GM12878 (cell line): ENCODE measurements at regions not wholly inside any gene's neighbourhood (a gene's known extent, or its start where the extent isn't known, plus 50 kb on each side); places are given as distances from the start of the nearest gene placed in this dataset.

Experiments used
- ATAC-seq: fragments of 200-7000 bp; cut with Tn5 transposase; 3 replicates; pipeline ENCODE4 v1.9.1; 2020; ENCODE audit warnings: mild to moderate bottlenecking, moderate library complexity
- BruUV-seq: library from RNA; stranded (reverse); fragments of 400-500 nt; replicated peaks from 2 replicates; lab custom pipeline; 2021; lab: Mats Ljungman, UMichigan
- CTCF ChIA-PET: fragments of 300-600 bp; sonication (Branson Sonifier 250); formaldehyde crosslinking; extraction: SDS; loops from one replicate; lab custom pipeline; 2021; ENCODE audit warnings: inconsistent platforms; lab: Yijun Ruan, JAX
- POLR2A ChIA-PET: fragments of 350-600 bp; formaldehyde crosslinking; extraction: SDS; loops from one replicate; lab custom pipeline; 2021; ENCODE audit warnings: inconsistent platforms; lab: Charles Lee
- RAD21 ChIA-PET: fragments of 300-600 bp; sonication (Branson Sonifier 250); formaldehyde crosslinking; loops from one replicate; lab custom pipeline; 2023; ENCODE audit warnings: antibody characterized with exemption; ENCODE audit not compliant: unreplicated experiment; lab: Charles Lee
- SMC1A ChIA-PET: fragments of 300-600 bp; sonication (Branson Sonifier 250); formaldehyde crosslinking; loops from one replicate; lab custom pipeline; 2023; ENCODE audit not compliant: unreplicated experiment, uncharacterized antibody; lab: Charles Lee
- DNase-seq: peaks from one replicate; pipeline ENCODE4 v3.0.0-alpha.2; 2011; ENCODE audit warnings: low read depth, low spot score
- FAIRE-seq: peaks from 3 replicates; lab custom pipeline; 2011; peaks lifted over from hg19 to GRCh38; lab: Jason Lieb, UNC
- H2AFZ ChIP-seq: 2 replicates; pipeline ENCODE4 v1.6.0; 2011; ENCODE audit warnings: low read depth, low read length, control low read depth; ENCODE audit not compliant: control insufficient read depth
- H3K27ac ChIP-seq: 2 replicates; pipeline ENCODE4 v1.5.1; 2011; ENCODE audit warnings: control low read depth; ENCODE audit not compliant: control insufficient read depth, insufficient read depth
- H3K27me3 ChIP-seq, 2 experiments: replicated peaks in 1 of 2; 2 replicates each; pipeline versions ENCODE4 v1.6.0 to v1.6.1; 2011; ENCODE audit warnings: low read length in 1 of 2; ENCODE audit not compliant: control insufficient read depth in 2 of 2, insufficient read depth in 2 of 2
- H3K36me3 ChIP-seq, 2 experiments: 2 replicates each; pipeline ENCODE4 v1.5.1; 2011; ENCODE audit warnings: low read length in 1 of 2; ENCODE audit not compliant: control insufficient read depth in 2 of 2, insufficient read depth in 2 of 2
- H3K4me1 ChIP-seq: 2 replicates; pipeline ENCODE4 v1.6.1; 2011; ENCODE audit warnings: mild to moderate bottlenecking, low read length, moderate library complexity, mixed read lengths; ENCODE audit not compliant: control insufficient read depth, insufficient read depth
- H3K4me2 ChIP-seq: 2 replicates; pipeline ENCODE4 v1.6.0; 2011; ENCODE audit warnings: control low read depth; ENCODE audit not compliant: control insufficient read depth, insufficient read depth
- H3K4me3 ChIP-seq: fragments of 200-600 bp; sonication (generic); 2 replicates; pipeline ENCODE4 v1.5.1; 2016
- H3K79me2 ChIP-seq: 2 replicates; pipeline ENCODE4 v1.6.0; 2011; ENCODE audit warnings: low read length; ENCODE audit not compliant: control insufficient read depth, insufficient read depth
- H3K9ac ChIP-seq: 2 replicates; pipeline ENCODE4 v1.8.0; 2011; ENCODE audit warnings: low read length, control low read depth, mixed read lengths; ENCODE audit not compliant: control insufficient read depth, insufficient read depth
- H3K9me3 ChIP-seq: replicated peaks from 3 replicates; pipeline ENCODE4 v1.5.1; 2011; ENCODE audit warnings: mild to moderate bottlenecking, low read length; ENCODE audit not compliant: control insufficient read depth, insufficient read depth
- H4K20me1 ChIP-seq: 2 replicates; pipeline ENCODE4 v1.6.0; 2011; ENCODE audit not compliant: control insufficient read depth, insufficient read depth
- BRCA1 ChIP-seq: IDR thresholded peaks from 2 replicates; pipeline ENCODE4 v1.6.1; 2011; ENCODE audit warnings: low read depth, low read length, improper control_type of control experiment
- CREB1 ChIP-seq: IDR thresholded peaks from 2 replicates; pipeline ENCODE4 v1.6.1; 2012; ENCODE audit warnings: low read depth, mild to moderate bottlenecking, inconsistent platforms
- JUNB ChIP-seq: IDR thresholded peaks from 2 replicates; pipeline ENCODE4 v1.6.1; 2016; ENCODE audit warnings: antibody characterized with exemption, mild to moderate bottlenecking
- JUND ChIP-seq: IDR thresholded peaks from 2 replicates; pipeline ENCODE4 v1.6.1; 2012; ENCODE audit warnings: low read depth, mild to moderate bottlenecking, low read length, improper control_type of control experiment, moderate library complexity
- KAT2A ChIP-seq: conservative IDR thresholded peaks from 2 replicates; pipeline ENCODE4 v1.6.1; 2011; ENCODE audit warnings: low read depth, low read length; ENCODE audit not compliant: control insufficient read depth
- MYB ChIP-seq: fragments of 150-350 bp; IDR thresholded peaks from 2 replicates; pipeline ENCODE4 v1.6.1; 2014; ENCODE audit warnings: mild to moderate bottlenecking, low read depth, low read length, borderline replicate concordance
- NFXL1 ChIP-seq: fragments of 450-650 bp; IDR thresholded peaks from 2 replicates; pipeline ENCODE4 v1.6.1; 2017; ENCODE audit warnings: antibody characterized with exemption, mild to moderate bottlenecking, borderline replicate concordance
- SMAD5 ChIP-seq: IDR thresholded peaks from 2 replicates; pipeline ENCODE4 v1.6.1; 2016; ENCODE audit warnings: antibody characterized with exemption, low read depth
- STAT1 ChIP-seq: fragments of 450-650 bp; conservative IDR thresholded peaks from 2 replicates; pipeline ENCODE4 v1.6.1; 2014; ENCODE audit warnings: antibody characterized with exemption, mild to moderate bottlenecking
- ZNF384 ChIP-seq: IDR thresholded peaks from 2 replicates; pipeline ENCODE4 v1.6.1; 2012; ENCODE audit warnings: low read depth, mild to moderate bottlenecking, low read length, improper control_type of control experiment, borderline replicate concordance
- WGBS: methylation state at CpG from one replicate; pipeline ENCODE4 v1.1.6; 2016; ENCODE audit warnings: low lambda C conversion rate; ENCODE audit not compliant: insufficient replicate concordance, insufficient coverage; ENCODE audit errors: missing lambda C conversion rate; 5-methylcytosine and 5-hydroxymethylcytosine counted together
- in situ Hi-C: fragments of 300-500 bp; cut with MboI; formaldehyde crosslinking; loops from 9 replicates; pipeline ENCODE4 v1.14.3; 2018; ENCODE audit warnings: mixed read lengths
- intact Hi-C: fragments of 100-400 bp; cut with micrococcal nuclease; formaldehyde crosslinking; loops from one replicate; pipeline ENCODE4 v1.14.2; 2022; ENCODE audit not compliant: unreplicated experiment
- TF ChIP-seq, protein P1 (sequence below): IDR thresholded peaks from 2 replicates; pipeline ENCODE4 v1.6.1; 2012; ENCODE audit warnings: improper control_type of control experiment, low read depth, low read length; ENCODE audit not compliant: insufficient replicate concordance
- TF ChIP-seq, protein P2 (sequence below): fragments of 150-350 bp; IDR thresholded peaks from 2 replicates; pipeline ENCODE4 v1.6.1; 2014; ENCODE audit warnings: mild to moderate bottlenecking, low read depth, low read length
- TF ChIP-seq, protein P3 (sequence below): fragments of 450-650 bp; IDR thresholded peaks from 2 replicates; pipeline ENCODE4 v1.6.1; 2017; ENCODE audit warnings: low read depth, mild to moderate bottlenecking, moderate library complexity
- TF ChIP-seq, protein P4 (sequence below): IDR thresholded peaks from 2 replicates; pipeline ENCODE4 v1.6.1; 2012; ENCODE audit warnings: low read depth, low read length, improper control_type of control experiment

DNA sequence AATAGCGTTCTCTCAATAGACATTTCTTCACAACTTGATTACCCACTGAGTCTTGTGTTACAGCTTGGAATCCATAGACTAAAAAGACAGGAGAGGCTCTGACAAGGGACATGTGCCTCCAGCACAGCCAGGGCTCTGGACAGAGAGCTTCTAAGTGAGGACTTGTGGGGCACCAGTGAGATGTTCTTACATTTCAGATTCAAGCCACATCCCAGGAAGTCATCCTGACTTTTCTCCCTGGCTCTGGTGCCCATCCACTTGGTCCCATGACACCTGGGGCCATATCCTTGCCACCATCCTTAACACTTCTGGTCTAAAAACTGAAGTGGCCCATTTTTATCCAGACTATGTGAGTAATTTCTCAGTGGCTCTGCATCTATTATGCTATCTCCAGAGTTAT is 440.1 kb downstream of the TCERG1L start:
- intact Hi-C loops (no loop called here), in situ Hi-C loops (no loop called here)
- FAIRE-seq = no peak
- ChIA-PET POLR2A (no interaction called here), RAD21 (no interaction called here), SMC1A (no interaction called here), CTCF (no interaction called here)
- 0% methylated on average over 1 of the region's 1 CpG for WGBS
- no peaks in the 10 kb centered on the region for H3K79me2 ChIP-seq
- no peak for DNase-seq
- H3K9me3 ChIP-seq = no peaks in the 10 kb centered on the region
- H3K27ac ChIP-seq = no peak overlapping the region
- no TSS peak for BruUV-seq
- H2AFZ ChIP-seq = no peak overlapping the region
- H3K36me3 ChIP-seq = no peaks in the 10 kb centered on the region
- TF ChIP-seq, protein P1, sequence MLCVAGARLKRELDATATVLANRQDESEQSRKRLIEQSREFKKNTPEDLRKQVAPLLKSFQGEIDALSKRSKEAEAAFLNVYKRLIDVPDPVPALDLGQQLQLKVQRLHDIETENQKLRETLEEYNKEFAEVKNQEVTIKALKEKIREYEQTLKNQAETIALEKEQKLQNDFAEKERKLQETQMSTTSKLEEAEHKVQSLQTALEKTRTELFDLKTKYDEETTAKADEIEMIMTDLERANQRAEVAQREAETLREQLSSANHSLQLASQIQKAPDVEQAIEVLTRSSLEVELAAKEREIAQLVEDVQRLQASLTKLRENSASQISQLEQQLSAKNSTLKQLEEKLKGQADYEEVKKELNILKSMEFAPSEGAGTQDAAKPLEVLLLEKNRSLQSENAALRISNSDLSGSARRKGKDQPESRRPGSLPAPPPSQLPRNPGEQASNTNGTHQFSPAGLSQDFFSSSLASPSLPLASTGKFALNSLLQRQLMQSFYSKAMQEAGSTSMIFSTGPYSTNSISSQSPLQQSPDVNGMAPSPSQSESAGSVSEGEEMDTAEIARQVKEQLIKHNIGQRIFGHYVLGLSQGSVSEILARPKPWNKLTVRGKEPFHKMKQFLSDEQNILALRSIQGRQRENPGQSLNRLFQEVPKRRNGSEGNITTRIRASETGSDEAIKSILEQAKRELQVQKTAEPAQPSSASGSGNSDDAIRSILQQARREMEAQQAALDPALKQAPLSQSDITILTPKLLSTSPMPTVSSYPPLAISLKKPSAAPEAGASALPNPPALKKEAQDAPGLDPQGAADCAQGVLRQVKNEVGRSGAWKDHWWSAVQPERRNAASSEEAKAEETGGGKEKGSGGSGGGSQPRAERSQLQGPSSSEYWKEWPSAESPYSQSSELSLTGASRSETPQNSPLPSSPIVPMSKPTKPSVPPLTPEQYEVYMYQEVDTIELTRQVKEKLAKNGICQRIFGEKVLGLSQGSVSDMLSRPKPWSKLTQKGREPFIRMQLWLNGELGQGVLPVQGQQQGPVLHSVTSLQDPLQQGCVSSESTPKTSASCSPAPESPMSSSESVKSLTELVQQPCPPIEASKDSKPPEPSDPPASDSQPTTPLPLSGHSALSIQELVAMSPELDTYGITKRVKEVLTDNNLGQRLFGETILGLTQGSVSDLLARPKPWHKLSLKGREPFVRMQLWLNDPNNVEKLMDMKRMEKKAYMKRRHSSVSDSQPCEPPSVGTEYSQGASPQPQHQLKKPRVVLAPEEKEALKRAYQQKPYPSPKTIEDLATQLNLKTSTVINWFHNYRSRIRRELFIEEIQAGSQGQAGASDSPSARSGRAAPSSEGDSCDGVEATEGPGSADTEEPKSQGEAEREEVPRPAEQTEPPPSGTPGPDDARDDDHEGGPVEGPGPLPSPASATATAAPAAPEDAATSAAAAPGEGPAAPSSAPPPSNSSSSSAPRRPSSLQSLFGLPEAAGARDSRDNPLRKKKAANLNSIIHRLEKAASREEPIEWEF = no peak
- TF ChIP-seq KAT2A (no peak), NFXL1 (no peak), BRCA1 (no peak), CREB1 (no peak), SMAD5 (no peak), MYB (no peak), JUND (no peak), ZNF384 (no peak), JUNB (no peak), STAT1 (no peak)
- TF ChIP-seq, protein P2, sequence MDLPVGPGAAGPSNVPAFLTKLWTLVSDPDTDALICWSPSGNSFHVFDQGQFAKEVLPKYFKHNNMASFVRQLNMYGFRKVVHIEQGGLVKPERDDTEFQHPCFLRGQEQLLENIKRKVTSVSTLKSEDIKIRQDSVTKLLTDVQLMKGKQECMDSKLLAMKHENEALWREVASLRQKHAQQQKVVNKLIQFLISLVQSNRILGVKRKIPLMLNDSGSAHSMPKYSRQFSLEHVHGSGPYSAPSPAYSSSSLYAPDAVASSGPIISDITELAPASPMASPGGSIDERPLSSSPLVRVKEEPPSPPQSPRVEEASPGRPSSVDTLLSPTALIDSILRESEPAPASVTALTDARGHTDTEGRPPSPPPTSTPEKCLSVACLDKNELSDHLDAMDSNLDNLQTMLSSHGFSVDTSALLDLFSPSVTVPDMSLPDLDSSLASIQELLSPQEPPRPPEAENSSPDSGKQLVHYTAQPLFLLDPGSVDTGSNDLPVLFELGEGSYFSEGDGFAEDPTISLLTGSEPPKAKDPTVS = no peak
- TF ChIP-seq, protein P3, sequence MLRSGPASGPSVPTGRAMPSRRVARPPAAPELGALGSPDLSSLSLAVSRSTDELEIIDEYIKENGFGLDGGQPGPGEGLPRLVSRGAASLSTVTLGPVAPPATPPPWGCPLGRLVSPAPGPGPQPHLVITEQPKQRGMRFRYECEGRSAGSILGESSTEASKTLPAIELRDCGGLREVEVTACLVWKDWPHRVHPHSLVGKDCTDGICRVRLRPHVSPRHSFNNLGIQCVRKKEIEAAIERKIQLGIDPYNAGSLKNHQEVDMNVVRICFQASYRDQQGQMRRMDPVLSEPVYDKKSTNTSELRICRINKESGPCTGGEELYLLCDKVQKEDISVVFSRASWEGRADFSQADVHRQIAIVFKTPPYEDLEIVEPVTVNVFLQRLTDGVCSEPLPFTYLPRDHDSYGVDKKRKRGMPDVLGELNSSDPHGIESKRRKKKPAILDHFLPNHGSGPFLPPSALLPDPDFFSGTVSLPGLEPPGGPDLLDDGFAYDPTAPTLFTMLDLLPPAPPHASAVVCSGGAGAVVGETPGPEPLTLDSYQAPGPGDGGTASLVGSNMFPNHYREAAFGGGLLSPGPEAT = no peak
- TF ChIP-seq, protein P4, sequence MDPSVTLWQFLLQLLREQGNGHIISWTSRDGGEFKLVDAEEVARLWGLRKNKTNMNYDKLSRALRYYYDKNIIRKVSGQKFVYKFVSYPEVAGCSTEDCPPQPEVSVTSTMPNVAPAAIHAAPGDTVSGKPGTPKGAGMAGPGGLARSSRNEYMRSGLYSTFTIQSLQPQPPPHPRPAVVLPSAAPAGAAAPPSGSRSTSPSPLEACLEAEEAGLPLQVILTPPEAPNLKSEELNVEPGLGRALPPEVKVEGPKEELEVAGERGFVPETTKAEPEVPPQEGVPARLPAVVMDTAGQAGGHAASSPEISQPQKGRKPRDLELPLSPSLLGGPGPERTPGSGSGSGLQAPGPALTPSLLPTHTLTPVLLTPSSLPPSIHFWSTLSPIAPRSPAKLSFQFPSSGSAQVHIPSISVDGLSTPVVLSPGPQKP = no peak
- H3K4me2 ChIP-seq = no peak overlapping the region
- no peak overlapping the region for H3K9ac ChIP-seq
- no peaks in the 10 kb centered on the region for H4K20me1 ChIP-seq
- no peak for ATAC-seq
- no peak overlapping the region for H3K4me3 ChIP-seq
- no peaks in the 10 kb centered on the region for H3K27me3 ChIP-seq
- H3K4me1 ChIP-seq = no peaks in the 10 kb centered on the region
